NCI-H1105 (cell line): ENCODE measurements at regions not wholly inside any gene's neighbourhood (a gene's known extent, or its start where the extent isn't known, plus 50 kb on each side); places are given as distances from the start of the nearest gene placed in this dataset.
"Not testable (repeated sequence)": the region's sequence is repeated elsewhere in the genome, so short reads cannot be mapped to it uniquely, and the experiment has no call there.

Experiments
- DNase-seq: peaks from one replicate; lab custom pipeline; 2025; lab: John Stamatoyannopoulos, UW

- DNase-seq: no peak
These were observed 222.9 kb downstream of the DSC3 start for GRCh38 chr18:30819619-30820018.

GRCh38 chr18:30814446-30814845 is 228.1 kb downstream of the DSC3 start:
- DNase-seq: no peak

GRCh38 chr18:30811580-30811979 is 231.0 kb downstream of the DSC3 start:
- no peak for DNase-seq

- no peak for DNase-seq
These were observed 232.0 kb downstream of the DSC3 start for GRCh38 chr18:30810580-30810979.

GRCh38 chr18:30806823-30807222 is 235.7 kb downstream of the DSC3 start:
- no peak for DNase-seq

- DNase-seq: no peak
These were observed 241.7 kb downstream of the DSC3 start for GRCh38 chr18:30800800-30801199.

GRCh38 chr18:30792051-30792450 is 250.5 kb downstream of the DSC3 start:
- no peak for DNase-seq

- not testable (repeated sequence) for DNase-seq
These were observed 254.0 kb downstream of the DSC3 start for GRCh38 chr18:30788411-30788991.

GRCh38 chr18:30787410-30787809 is 255.1 kb downstream of the DSC3 start:
- no peak for DNase-seq

GRCh38 chr18:30781601-30782000 is 260.9 kb downstream of the DSC3 start:
- DNase-seq: no peak

- DNase-seq: no peak
These were observed 266.9 kb downstream of the DSC3 start for GRCh38 chr18:30775629-30776028.

- DNase-seq: not testable (repeated sequence)
These were observed 270.4 kb downstream of the DSC3 start for GRCh38 chr18:30772170-30772569.

GRCh38 chr18:30766053-30766452 is 276.5 kb downstream of the DSC3 start:
- DNase-seq: no peak

- DNase-seq: no peak
These were observed 277.3 kb downstream of the DSC3 start for GRCh38 chr18:30765247-30765646.

GRCh38 chr18:30763902-30764350 is 278.6 kb downstream of the DSC3 start:
- no peak for DNase-seq

GRCh38 chr18:30754846-30755245 is 287.7 kb downstream of the DSC3 start:
- DNase-seq: no peak

GRCh38 chr18:30748541-30748940 is 294.0 kb downstream of the DSC3 start:
- DNase-seq: no peak

GRCh38 chr18:30746224-30746623 is 296.3 kb downstream of the DSC3 start:
- DNase-seq: no peak

GRCh38 chr18:30743033-30743432 is 299.5 kb downstream of the DSC3 start:
- no peak for DNase-seq

- no peak for DNase-seq
These were observed 311.6 kb downstream of the DSC3 start for GRCh38 chr18:30730915-30731314.

- no peak for DNase-seq
These were observed 314.7 kb downstream of the DSC3 start for GRCh38 chr18:30727849-30728248.

GRCh38 chr18:30713299-30713698 is 329.2 kb downstream of the DSC3 start:
- no peak for DNase-seq

- DNase-seq: no peak
These were observed 330.2 kb downstream of the DSC3 start for GRCh38 chr18:30712383-30712782.

- no peak for DNase-seq
These were observed 332.9 kb downstream of the DSC3 start for GRCh38 chr18:30709595-30709994.

GRCh38 chr18:30705943-30706342 is 336.6 kb downstream of the DSC3 start:
- no peak for DNase-seq
